Endothelial cell of umbilical vein (primary cell): ENCODE measurements at regions not wholly inside any gene's neighbourhood (a gene's known extent, or its start where the extent isn't known, plus 50 kb on each side); places are given as distances from the start of the nearest gene placed in this dataset.

Experiments used
- BruUV-seq: library from RNA; stranded (reverse); fragments of 400-500 nt; replicated peaks from 2 replicates; lab custom pipeline; 2021; lab: Mats Ljungman, UMichigan
- CTCF ChIA-PET: fragments of 300-600, 350-600 bp; sonication (Branson Sonifier 250); formaldehyde crosslinking; loops from one replicate; lab custom pipeline; 2021; ENCODE audit warnings: antibody characterized with exemption, inconsistent platforms; lab: Charles Lee
- POLR2A ChIA-PET: fragments of 300-600, 350-600 bp; sonication (Branson Sonifier 250); formaldehyde crosslinking; loops from one replicate; lab custom pipeline; 2021; ENCODE audit warnings: antibody characterized with exemption, inconsistent platforms; lab: Charles Lee
- DNase-seq: peaks from one replicate; pipeline ENCODE4 v3.0.0-alpha.2; 2011; ENCODE audit warnings: low read depth, low spot score
- FAIRE-seq: peaks from 2 replicates; lab custom pipeline; 2011; peaks lifted over from hg19 to GRCh38; lab: Jason Lieb, UNC
- H2AFZ ChIP-seq: 2 replicates; pipeline ENCODE4 v1.6.0; 2012; ENCODE audit warnings: low read depth, low read length, control low read depth, inconsistent platforms
- H3K27ac ChIP-seq: 2 replicates; pipeline ENCODE4 v1.5.1; 2011; ENCODE audit warnings: low read depth, mild to moderate bottlenecking, control low read depth, low read length, moderate library complexity; ENCODE audit not compliant: insufficient read depth
- H3K27me3 ChIP-seq, 2 experiments: 2 replicates each; pipeline versions ENCODE4 v1.6.0 to v1.6.1; 2011; ENCODE audit warnings: low read length in 2 of 2, mixed read lengths in 1 of 2; ENCODE audit not compliant: control insufficient read depth in 2 of 2, insufficient read depth in 2 of 2
- H3K36me3 ChIP-seq, 2 experiments: 2 replicates in 1 of 2; 3 replicates in 1 of 2; pipeline ENCODE4 v1.5.1; 2011; ENCODE audit warnings: low read length in 2 of 2, mild to moderate bottlenecking in 1 of 2, moderate library complexity in 1 of 2; ENCODE audit not compliant: control insufficient read depth in 2 of 2, insufficient read depth in 2 of 2; ENCODE audit errors: extremely low read depth in 1 of 2
- H3K4me1 ChIP-seq: 3 replicates; pipeline ENCODE4 v1.5.1; 2011; ENCODE audit warnings: mild to moderate bottlenecking, low read length; ENCODE audit not compliant: control insufficient read depth, insufficient read depth; ENCODE audit errors: extremely low read depth
- H3K4me2 ChIP-seq: 2 replicates; pipeline ENCODE4 v1.6.1; 2011; ENCODE audit warnings: low read length, control low read depth, mixed read lengths; ENCODE audit not compliant: insufficient read depth
- H3K4me3 ChIP-seq, 3 experiments: fragments of 200-600 bp in 1 of 3; sonication (generic), shearing (Covaris generic) in 1 of 3; replicated peaks in 1 of 3; 2 replicates each; pipeline ENCODE4 v1.5.1; 2011 to 2016; ENCODE audit warnings: control low read depth in 3 of 3, low read length in 3 of 3, mild to moderate bottlenecking in 2 of 3, inconsistent platforms in 1 of 3, low read depth in 1 of 3, moderate library complexity in 1 of 3; ENCODE audit not compliant: insufficient read depth in 1 of 3
- H3K79me2 ChIP-seq: 2 replicates; pipeline ENCODE4 v1.6.0; 2012; ENCODE audit warnings: low read length, inconsistent platforms; ENCODE audit not compliant: control insufficient read depth, insufficient read depth
- H3K9ac ChIP-seq: replicated peaks from 2 replicates; pipeline ENCODE3; 2011; ENCODE audit warnings: low read length, control low read depth; ENCODE audit not compliant: insufficient read depth; ENCODE audit errors: extremely low read depth
- H3K9me1 ChIP-seq: replicated peaks from 3 replicates; pipeline ENCODE4 v1.6.0; 2011; ENCODE audit warnings: mild to moderate bottlenecking, low read length; ENCODE audit not compliant: control insufficient read depth, insufficient read depth; ENCODE audit errors: extremely low read depth
- H3K9me3 ChIP-seq: replicated peaks from 2 replicates; pipeline ENCODE4 v1.5.1; 2012; ENCODE audit warnings: low read length, inconsistent platforms; ENCODE audit not compliant: control insufficient read depth, insufficient read depth
- H4K20me1 ChIP-seq: replicated peaks from 2 replicates; pipeline ENCODE3; 2011; ENCODE audit warnings: mild to moderate bottlenecking, low read length; ENCODE audit not compliant: control insufficient read depth, insufficient read depth; ENCODE audit errors: extremely low read depth
- EZH2 ChIP-seq: IDR thresholded peaks from 2 replicates; pipeline ENCODE4 v1.6.1; 2012; ENCODE audit warnings: borderline replicate concordance, low read depth, mild to moderate bottlenecking, moderate library complexity, low read length, inconsistent platforms; ENCODE audit not compliant: severe bottlenecking
- FOS ChIP-seq: IDR thresholded peaks from 2 replicates; pipeline ENCODE4 v1.6.1; 2011; ENCODE audit warnings: mild to moderate bottlenecking, low read length, moderate library complexity, borderline replicate concordance; ENCODE audit not compliant: insufficient read depth
- GATA2 ChIP-seq: IDR thresholded peaks from 2 replicates; pipeline ENCODE4 v1.7.0; 2011; ENCODE audit warnings: low read depth, mild to moderate bottlenecking, moderate library complexity, mixed read lengths, low read length; ENCODE audit not compliant: insufficient read length, insufficient read depth
- JUN ChIP-seq: IDR thresholded peaks from 2 replicates; pipeline ENCODE4 v1.6.1; 2011; ENCODE audit warnings: borderline replicate concordance, low read depth; ENCODE audit not compliant: insufficient read length, insufficient read depth
- MYC ChIP-seq: IDR thresholded peaks from one replicate; pipeline ENCODE4 v1.6.1; 2011; ENCODE audit warnings: mild to moderate bottlenecking, low read depth, low read length
- POLR2A ChIP-seq: IDR thresholded peaks from 2 replicates; pipeline ENCODE4 v1.6.1; 2012; ENCODE audit warnings: low read depth, mild to moderate bottlenecking, control low read depth, low read length
- POLR2AphosphoS5 ChIP-seq: IDR thresholded peaks from 2 replicates; pipeline ENCODE4 v1.6.1; 2012; ENCODE audit warnings: low read depth, mild to moderate bottlenecking, control low read depth, low read length, moderate library complexity; ENCODE audit not compliant: insufficient read depth
- dilution Hi-C: fragments of 300-500 bp; cut with MboI; formaldehyde crosslinking; loops from one replicate; pipeline ENCODE4 v1.15.0; 2019; ENCODE audit warnings: low sequenced_read_pairs; ENCODE audit not compliant: extremely low pct_ligation_motif_present
- intact Hi-C: fragments of 100-400 bp; cut with micrococcal nuclease; formaldehyde crosslinking; loops from one replicate; pipeline ENCODE4 v1.10.0; 2022
- TF ChIP-seq, protein P1 (sequence below), 2 donors: IDR thresholded peaks; 1 replicate in 1 of 2; 2 replicates in 1 of 2; pipeline ENCODE4 v1.5.1; 2011; ENCODE audit warnings: low read length in 2 of 2, mild to moderate bottlenecking in 2 of 2, moderate library complexity in 2 of 2, control low read depth in 1 of 2, inconsistent platforms in 1 of 2, low read depth in 1 of 2; ENCODE audit not compliant: insufficient read depth in 1 of 2; ENCODE audit errors: extremely low read depth in 1 of 2
- TF ChIP-seq, protein P2 (sequence below): IDR thresholded peaks from 2 replicates; pipeline ENCODE4 v1.6.1; 2011; ENCODE audit not compliant: insufficient read depth, insufficient read length

- no peaks in the 10 kb centered on the region for H3K4me1 ChIP-seq
- CTCF ChIA-PET: no interaction called here
- intact Hi-C loops (no loop called here), dilution Hi-C loops (no loop called here)
- H3K9ac ChIP-seq: no peak overlapping the region
- DNase-seq (no peak), FAIRE-seq (no peak)
- no peaks in the 10 kb centered on the region for H3K9me1 ChIP-seq
- H3K27ac ChIP-seq: no peak overlapping the region
- no peaks in the 10 kb centered on the region for H3K27me3 ChIP-seq
- H4K20me1 ChIP-seq: no peaks in the 10 kb centered on the region
- H2AFZ ChIP-seq: no peak overlapping the region
- no peak overlapping the region for H3K4me2 ChIP-seq
- no peaks in the 10 kb centered on the region for H3K79me2 ChIP-seq
- H3K36me3 ChIP-seq: no peaks in the 10 kb centered on the region
- TF ChIP-seq GATA2: no peak
- TF ChIP-seq, protein P1, sequence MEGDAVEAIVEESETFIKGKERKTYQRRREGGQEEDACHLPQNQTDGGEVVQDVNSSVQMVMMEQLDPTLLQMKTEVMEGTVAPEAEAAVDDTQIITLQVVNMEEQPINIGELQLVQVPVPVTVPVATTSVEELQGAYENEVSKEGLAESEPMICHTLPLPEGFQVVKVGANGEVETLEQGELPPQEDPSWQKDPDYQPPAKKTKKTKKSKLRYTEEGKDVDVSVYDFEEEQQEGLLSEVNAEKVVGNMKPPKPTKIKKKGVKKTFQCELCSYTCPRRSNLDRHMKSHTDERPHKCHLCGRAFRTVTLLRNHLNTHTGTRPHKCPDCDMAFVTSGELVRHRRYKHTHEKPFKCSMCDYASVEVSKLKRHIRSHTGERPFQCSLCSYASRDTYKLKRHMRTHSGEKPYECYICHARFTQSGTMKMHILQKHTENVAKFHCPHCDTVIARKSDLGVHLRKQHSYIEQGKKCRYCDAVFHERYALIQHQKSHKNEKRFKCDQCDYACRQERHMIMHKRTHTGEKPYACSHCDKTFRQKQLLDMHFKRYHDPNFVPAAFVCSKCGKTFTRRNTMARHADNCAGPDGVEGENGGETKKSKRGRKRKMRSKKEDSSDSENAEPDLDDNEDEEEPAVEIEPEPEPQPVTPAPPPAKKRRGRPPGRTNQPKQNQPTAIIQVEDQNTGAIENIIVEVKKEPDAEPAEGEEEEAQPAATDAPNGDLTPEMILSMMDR (IDR thresholded peaks at IDR 0.05; ENCODE audit: extremely low read depth in 1 of 2, insufficient read depth in 1 of 2, low read depth in 1 of 2, low read length in 2 of 2): no peak
- TF ChIP-seq POLR2A: no peak
- TF ChIP-seq MYC: no peak
- BruUV-seq: no TSS peak
- H3K4me3 ChIP-seq: no peak overlapping the region
- no peaks in the 10 kb centered on the region for H3K9me3 ChIP-seq
- POLR2A ChIA-PET: no interaction called here
Observed at GRCh38 chr2:8217468-8218030, 464.3 kb upstream of the ID2 start.

DNA sequence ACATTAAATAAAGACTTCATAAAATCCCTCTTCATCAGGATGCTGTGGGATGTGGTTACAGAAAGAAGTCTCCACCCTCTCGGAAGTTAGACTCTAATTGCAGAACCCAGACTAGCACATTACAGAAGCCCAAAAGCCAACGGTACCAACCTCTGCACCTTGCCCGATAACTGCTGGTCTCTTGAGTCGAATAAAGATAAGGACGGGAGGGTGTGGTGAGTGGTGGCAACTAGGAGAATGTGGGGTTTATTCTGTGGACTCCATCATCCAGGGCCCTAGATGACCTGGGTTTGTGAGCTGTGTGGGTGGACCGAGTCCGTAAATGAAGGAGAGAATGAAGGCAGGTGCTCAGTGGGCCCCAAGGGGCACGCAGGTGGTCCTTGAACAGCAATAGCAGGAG is 462.8 kb upstream of the ID2 start:
- Histone ChIP-seq H3K79me2 (no peaks in the 10 kb centered on the region), H3K27me3 (no peaks in the 10 kb centered on the region), H3K9me1 (no peaks in the 10 kb centered on the region), H2AFZ (no peak overlapping the region), H3K27ac (no peak overlapping the region), H3K4me2 (no peak overlapping the region), H3K4me1 (no peaks in the 10 kb centered on the region), H3K36me3 (no peaks in the 10 kb centered on the region), H4K20me1 (no peaks in the 10 kb centered on the region), H3K9me3 (no peaks in the 10 kb centered on the region), H3K9ac (no peak overlapping the region), H3K4me3 (no peak overlapping the region)
- TF ChIP-seq EZH2 (no peak), FOS (no peak), POLR2A (no peak), POLR2AphosphoS5 (no peak), JUN (no peak), MYC (no peak), GATA2 (no peak)
- TF ChIP-seq, protein P1 (IDR thresholded peaks at IDR 0.05; ENCODE audit: extremely low read depth in 1 of 2, insufficient read depth in 1 of 2, low read depth in 1 of 2, low read length in 2 of 2): no peak
- TF ChIP-seq, protein P2, sequence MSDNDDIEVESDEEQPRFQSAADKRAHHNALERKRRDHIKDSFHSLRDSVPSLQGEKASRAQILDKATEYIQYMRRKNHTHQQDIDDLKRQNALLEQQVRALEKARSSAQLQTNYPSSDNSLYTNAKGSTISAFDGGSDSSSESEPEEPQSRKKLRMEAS: no peak
- no peak for DNase-seq
- intact Hi-C loops: no loop called here
- no peak for FAIRE-seq
- BruUV-seq: no TSS peak
- dilution Hi-C loops: no loop called here
- POLR2A ChIA-PET: no interaction called here
- CTCF ChIA-PET: no interaction called here
